ENCODE measurements at regions not wholly inside any gene's neighbourhood (a gene's known extent, or its start where the extent isn't known, plus 50 kb on each side); places are given as distances from the start of the nearest gene placed in this dataset.

DNA sequence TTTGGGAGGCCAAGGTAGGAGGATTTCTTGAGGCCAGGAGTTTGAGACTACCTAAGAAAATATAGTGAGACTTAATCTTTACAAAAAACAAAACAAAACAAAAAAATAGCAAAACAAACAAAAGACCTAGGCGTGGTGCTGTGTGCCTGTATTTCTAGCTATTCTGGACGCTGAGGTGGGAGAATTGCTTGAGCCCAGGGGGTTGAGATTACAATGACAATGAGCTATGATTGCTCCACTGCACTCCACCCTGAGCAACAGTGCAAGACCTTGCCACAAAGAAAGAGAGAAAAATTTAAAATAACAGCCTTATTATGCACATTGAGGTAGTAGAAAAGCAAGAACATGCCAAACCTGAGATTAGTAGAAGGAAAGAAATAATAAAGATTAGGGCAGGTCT lies 657.7 kb downstream of the PDHA2 start:
- H3K9me2 ChIP-seq (replicated peaks; ENCODE audit: low read depth, low read length), result no peaks in the 10 kb centered on the region
- no peaks in the 10 kb centered on the region for H3K79me2 ChIP-seq (ENCODE audit: insufficient read depth, low read length)
- TF ChIP-seq EZH2phosphoT487 (IDR thresholded peaks at IDR 0.05; ENCODE audit: borderline replicate concordance), result no peak
- TF ChIP-seq, protein P1, sequence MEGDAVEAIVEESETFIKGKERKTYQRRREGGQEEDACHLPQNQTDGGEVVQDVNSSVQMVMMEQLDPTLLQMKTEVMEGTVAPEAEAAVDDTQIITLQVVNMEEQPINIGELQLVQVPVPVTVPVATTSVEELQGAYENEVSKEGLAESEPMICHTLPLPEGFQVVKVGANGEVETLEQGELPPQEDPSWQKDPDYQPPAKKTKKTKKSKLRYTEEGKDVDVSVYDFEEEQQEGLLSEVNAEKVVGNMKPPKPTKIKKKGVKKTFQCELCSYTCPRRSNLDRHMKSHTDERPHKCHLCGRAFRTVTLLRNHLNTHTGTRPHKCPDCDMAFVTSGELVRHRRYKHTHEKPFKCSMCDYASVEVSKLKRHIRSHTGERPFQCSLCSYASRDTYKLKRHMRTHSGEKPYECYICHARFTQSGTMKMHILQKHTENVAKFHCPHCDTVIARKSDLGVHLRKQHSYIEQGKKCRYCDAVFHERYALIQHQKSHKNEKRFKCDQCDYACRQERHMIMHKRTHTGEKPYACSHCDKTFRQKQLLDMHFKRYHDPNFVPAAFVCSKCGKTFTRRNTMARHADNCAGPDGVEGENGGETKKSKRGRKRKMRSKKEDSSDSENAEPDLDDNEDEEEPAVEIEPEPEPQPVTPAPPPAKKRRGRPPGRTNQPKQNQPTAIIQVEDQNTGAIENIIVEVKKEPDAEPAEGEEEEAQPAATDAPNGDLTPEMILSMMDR (conservative IDR thresholded peaks at IDR 0.05; ENCODE audit: low read length), result no peak
- no peak overlapping the region for H3K4me2 ChIP-seq (ENCODE audit: low read depth, low read length, poor library complexity, severe bottlenecking)
- no peaks in the 10 kb centered on the region for H3K4me1 ChIP-seq (ENCODE audit: insufficient read depth, low read length, poor library complexity, severe bottlenecking)
- H2AFZ ChIP-seq (ENCODE audit: low read length), result no peak overlapping the region
- H3F3A ChIP-seq (ENCODE audit: low read depth), result no peaks in the 10 kb centered on the region
- no peak overlapping the region for H3K9ac ChIP-seq (ENCODE audit: low read depth, low read length, poor library complexity, severe bottlenecking)
- no peaks in the 10 kb centered on the region for H4K20me1 ChIP-seq (ENCODE audit: insufficient read depth, low read length, poor library complexity, severe bottlenecking)
- no peak overlapping the region for H3K4me3 ChIP-seq (ENCODE audit: low read length, poor library complexity, severe bottlenecking)
- no peaks in the 10 kb centered on the region for H3K27me3 ChIP-seq (ENCODE audit: insufficient read depth, low read length, poor library complexity, severe bottlenecking)
- H3K36me3 ChIP-seq (ENCODE audit: insufficient read depth, low read length), result no peaks in the 10 kb centered on the region
- peaks cover 5% of the 10 kb centered on the region; the same call in 1 of the 2 replicates for H3K9me3 ChIP-seq (ENCODE audit: insufficient read depth, low read depth, low read length)

GRCh38 chr4:96504386-96504785 lies 664.5 kb downstream of the PDHA2 start:
- Histone ChIP-seq H3K9me3 (ENCODE audit: insufficient read depth, low read depth, low read length) (no peaks in the 10 kb centered on the region), H3K9me2 (replicated peaks; ENCODE audit: low read depth, low read length) (no peaks in the 10 kb centered on the region), H3F3A (ENCODE audit: low read depth) (no peaks in the 10 kb centered on the region), H3K27me3 (ENCODE audit: insufficient read depth, low read length, poor library complexity, severe bottlenecking) (no peaks in the 10 kb centered on the region), H3K9ac (ENCODE audit: low read depth, low read length, poor library complexity, severe bottlenecking) (no peak overlapping the region), H4K20me1 (ENCODE audit: insufficient read depth, low read length, poor library complexity, severe bottlenecking) (no peaks in the 10 kb centered on the region), H3K4me1 (ENCODE audit: insufficient read depth, low read length, poor library complexity, severe bottlenecking) (no peaks in the 10 kb centered on the region), H2AFZ (ENCODE audit: low read length) (no peak overlapping the region), H3K36me3 (ENCODE audit: insufficient read depth, low read length) (no peaks in the 10 kb centered on the region), H3K4me3 (ENCODE audit: low read length, poor library complexity, severe bottlenecking) (no peak overlapping the region), H3K79me2 (ENCODE audit: insufficient read depth, low read length) (no peaks in the 10 kb centered on the region), H3K4me2 (ENCODE audit: low read depth, low read length, poor library complexity, severe bottlenecking) (no peak overlapping the region)
- TF ChIP-seq EZH2phosphoT487 (IDR thresholded peaks at IDR 0.05; ENCODE audit: borderline replicate concordance), result no peak
- TF ChIP-seq, protein P1 (conservative IDR thresholded peaks at IDR 0.05; ENCODE audit: low read length), result no peak

- no peaks in the 10 kb centered on the region for H3K9me2 ChIP-seq (replicated peaks; ENCODE audit: low read depth, low read length)
- TF ChIP-seq, protein P1 (conservative IDR thresholded peaks at IDR 0.05; ENCODE audit: low read length), result no peak
- no peak for TF ChIP-seq EZH2phosphoT487 (IDR thresholded peaks at IDR 0.05; ENCODE audit: borderline replicate concordance)
- no peaks in the 10 kb centered on the region for H3K9me3 ChIP-seq (ENCODE audit: insufficient read depth, low read depth, low read length)
- no peaks in the 10 kb centered on the region for H3F3A ChIP-seq (ENCODE audit: low read depth)
- no peak overlapping the region for H3K4me2 ChIP-seq (ENCODE audit: low read depth, low read length, poor library complexity, severe bottlenecking)
- H3K4me1 ChIP-seq (ENCODE audit: insufficient read depth, low read length, poor library complexity, severe bottlenecking), result no peaks in the 10 kb centered on the region
- no peaks in the 10 kb centered on the region for H4K20me1 ChIP-seq (ENCODE audit: insufficient read depth, low read length, poor library complexity, severe bottlenecking)
- H3K79me2 ChIP-seq (ENCODE audit: insufficient read depth, low read length), result no peaks in the 10 kb centered on the region
- H3K9ac ChIP-seq (ENCODE audit: low read depth, low read length, poor library complexity, severe bottlenecking), result no peak overlapping the region
- H2AFZ ChIP-seq (ENCODE audit: low read length), result no peak overlapping the region
- no peaks in the 10 kb centered on the region for H3K36me3 ChIP-seq (ENCODE audit: insufficient read depth, low read length)
- H3K27me3 ChIP-seq (ENCODE audit: insufficient read depth, low read length, poor library complexity, severe bottlenecking), result no peaks in the 10 kb centered on the region
- no peak overlapping the region for H3K4me3 ChIP-seq (ENCODE audit: low read length, poor library complexity, severe bottlenecking)
Observed at GRCh38 chr4:96509039-96509741, 669.3 kb downstream of the PDHA2 start.
